Ureter (tissue), 1 donor: ENCODE measurements at regions not wholly inside any gene's neighbourhood (a gene's known extent, or its start where the extent isn't known, plus 50 kb on each side); places are given as distances from the start of the nearest gene placed in this dataset.
"Not testable (repeated sequence)": the region's sequence is repeated elsewhere in the genome, so short reads cannot be mapped to it uniquely, and the experiment has no call there.

Experiments used
- DNase-seq: peaks from one replicate; pipeline ENCODE4 v3.0.0-alpha.2; 2020; ENCODE audit warnings: low spot score
- donor health status: DM: yes; HTN: yes; CAD: no.

- DNase-seq = peak; percentile 14
Observed at GRCh38 chr22:18234926-18235619, 85.1 kb downstream of the USP18 start.

GRCh38 chr22:18237402-18237801 is 87.4 kb downstream of the USP18 start:
- not testable (repeated sequence) for DNase-seq
